CD4-positive, alpha-beta T cell treated with Interleukin-15 for 1 hour (primary cell): ENCODE measurements at regions not wholly inside any gene's neighbourhood (a gene's known extent, or its start where the extent isn't known, plus 50 kb on each side); places are given as distances from the start of the nearest gene placed in this dataset.

Experiments used
- DNase-seq: peaks from one replicate; pipeline ENCODE4 v3.0.0-alpha.2; 2020

GRCh38 chr11:45597097-45597496, 68.3 kb downstream of the CHST1 start:
- DNase-seq = no peak

GRCh38 chr11:45596571-45596970, 68.9 kb downstream of the CHST1 start:
- no peak for DNase-seq

DNA sequence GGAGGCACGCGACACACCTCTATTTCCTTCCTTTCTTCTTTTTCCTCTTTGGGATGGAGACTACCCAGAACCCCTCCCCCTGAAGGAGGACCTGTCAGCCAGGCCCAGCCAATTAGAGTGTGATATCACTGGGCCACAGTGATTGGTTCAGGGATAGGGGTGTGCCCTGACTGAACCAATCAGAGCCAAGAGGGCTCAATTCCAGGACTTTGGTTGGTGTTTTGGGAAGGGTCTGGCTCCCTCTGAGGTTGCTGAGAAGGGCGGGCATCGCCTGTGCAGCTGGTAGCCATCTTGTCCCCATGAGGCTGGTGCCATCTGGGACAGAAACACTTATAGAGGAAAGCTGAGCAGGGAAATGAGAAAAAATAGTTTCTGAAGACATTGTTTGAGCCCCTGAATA, 71.4 kb downstream of the CHST1 start:
- DNase-seq = no peak

DNA sequence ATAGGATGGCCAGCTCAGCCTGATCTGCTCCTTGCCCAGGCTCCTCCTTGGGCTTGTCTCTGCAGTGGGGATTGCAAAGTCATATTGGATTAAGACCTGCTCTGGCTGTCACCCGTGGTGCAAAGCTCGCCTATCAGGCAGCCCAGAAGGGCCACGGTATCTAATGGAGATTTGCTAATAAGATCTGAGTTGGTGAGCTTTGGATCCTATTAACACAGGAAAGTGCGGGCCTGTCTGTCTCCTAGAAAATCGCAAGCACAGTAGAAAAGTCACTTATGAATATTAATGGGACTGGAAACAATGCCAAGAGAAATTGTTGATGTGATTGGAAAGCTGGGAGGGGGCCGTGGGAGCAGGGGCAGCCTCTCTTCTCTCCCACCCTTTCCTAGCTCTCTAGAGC, 72.8 kb downstream of the CHST1 start:
- no peak for DNase-seq

DNA sequence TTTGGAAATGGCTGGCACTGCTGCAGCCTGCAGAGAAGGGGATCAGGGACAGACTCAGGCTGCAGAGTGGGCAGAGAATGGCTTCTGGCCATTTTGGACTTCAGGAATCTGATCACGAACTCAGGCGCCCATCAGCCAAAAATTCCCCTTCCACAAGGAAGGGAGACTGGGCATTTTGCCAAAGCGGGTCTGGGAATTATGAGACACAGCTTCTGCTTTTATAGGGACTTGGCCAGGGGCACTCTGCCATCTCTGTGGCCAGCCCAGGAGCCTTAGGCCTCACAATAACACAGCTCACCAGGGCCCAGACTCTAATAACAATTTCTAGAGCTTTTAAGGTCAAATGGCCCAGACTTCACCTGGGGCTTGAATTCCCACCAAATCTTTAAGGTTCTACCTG, 74.7 kb downstream of the CHST1 start:
- no peak for DNase-seq

GRCh38 chr11:45585205-45585604, 80.2 kb downstream of the CHST1 start:
- no peak for DNase-seq

GRCh38 chr11:45583981-45584566, 81.3 kb downstream of the CHST1 start:
- DNase-seq = no peak

DNA sequence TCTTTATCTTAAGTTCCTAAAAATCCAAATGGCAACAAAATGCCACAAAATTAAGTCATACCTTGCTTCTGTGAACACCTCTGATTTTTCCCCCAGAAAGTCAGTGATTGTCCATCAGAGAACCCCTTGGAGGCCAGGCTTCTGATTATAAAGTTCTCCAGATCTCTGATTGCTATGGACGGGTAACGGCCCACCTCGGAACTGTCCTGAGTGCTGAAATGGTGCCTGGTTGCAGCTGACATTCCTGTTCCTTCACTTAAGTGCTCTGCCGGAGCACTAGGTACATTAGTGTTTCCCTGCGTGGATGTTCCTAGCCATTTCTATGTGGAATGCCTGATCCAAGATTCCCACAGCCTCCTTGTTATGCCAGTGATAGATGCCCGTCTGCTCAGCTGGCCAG, 85.0 kb downstream of the CHST1 start:
- no peak for DNase-seq

DNA sequence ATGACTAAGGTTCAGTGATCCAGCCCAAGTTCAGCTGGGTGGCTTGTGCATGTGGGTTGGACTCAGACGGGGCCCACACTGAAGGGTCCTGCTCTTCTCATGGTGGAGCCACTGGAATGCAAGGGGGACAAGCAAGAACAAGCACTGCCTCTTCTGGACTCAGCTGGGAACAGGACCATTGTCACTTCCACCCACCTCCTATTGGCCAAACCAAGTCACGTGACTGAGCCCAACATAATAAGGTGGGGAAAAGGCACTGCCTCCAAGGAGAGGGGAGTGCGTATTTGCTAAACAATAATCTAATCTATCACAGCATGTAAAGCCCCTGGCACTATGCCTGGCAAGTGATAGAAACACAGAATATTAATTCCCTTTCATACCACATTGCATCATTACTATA, 87.1 kb downstream of the CHST1 start:
- no peak for DNase-seq

DNA sequence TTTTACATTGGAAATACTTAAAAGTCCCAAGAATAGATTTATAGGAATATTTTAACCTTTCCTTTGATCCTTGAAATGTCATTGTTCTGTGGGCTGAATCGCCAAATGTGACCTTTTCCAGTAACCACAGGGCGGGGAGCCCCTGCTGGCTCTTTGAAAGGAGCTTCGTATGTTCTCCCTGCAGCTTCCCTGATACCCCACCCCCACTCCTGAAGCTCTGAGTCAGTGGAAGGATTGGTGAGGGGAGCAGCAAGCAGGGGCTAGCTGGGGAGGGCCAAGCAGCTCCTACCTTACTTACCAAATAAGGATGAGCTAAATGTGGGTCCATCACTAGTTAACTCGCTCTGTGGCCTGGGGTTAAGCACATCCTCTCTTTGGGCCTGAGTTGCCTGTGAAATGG, 87.7 kb downstream of the CHST1 start:
- no peak for DNase-seq

GRCh38 chr11:45576461-45577215, 88.8 kb downstream of the CHST1 start:
- no peak for DNase-seq

- no peak for DNase-seq
Observed at GRCh38 chr11:45573728-45574127, 91.7 kb downstream of the CHST1 start.

DNA sequence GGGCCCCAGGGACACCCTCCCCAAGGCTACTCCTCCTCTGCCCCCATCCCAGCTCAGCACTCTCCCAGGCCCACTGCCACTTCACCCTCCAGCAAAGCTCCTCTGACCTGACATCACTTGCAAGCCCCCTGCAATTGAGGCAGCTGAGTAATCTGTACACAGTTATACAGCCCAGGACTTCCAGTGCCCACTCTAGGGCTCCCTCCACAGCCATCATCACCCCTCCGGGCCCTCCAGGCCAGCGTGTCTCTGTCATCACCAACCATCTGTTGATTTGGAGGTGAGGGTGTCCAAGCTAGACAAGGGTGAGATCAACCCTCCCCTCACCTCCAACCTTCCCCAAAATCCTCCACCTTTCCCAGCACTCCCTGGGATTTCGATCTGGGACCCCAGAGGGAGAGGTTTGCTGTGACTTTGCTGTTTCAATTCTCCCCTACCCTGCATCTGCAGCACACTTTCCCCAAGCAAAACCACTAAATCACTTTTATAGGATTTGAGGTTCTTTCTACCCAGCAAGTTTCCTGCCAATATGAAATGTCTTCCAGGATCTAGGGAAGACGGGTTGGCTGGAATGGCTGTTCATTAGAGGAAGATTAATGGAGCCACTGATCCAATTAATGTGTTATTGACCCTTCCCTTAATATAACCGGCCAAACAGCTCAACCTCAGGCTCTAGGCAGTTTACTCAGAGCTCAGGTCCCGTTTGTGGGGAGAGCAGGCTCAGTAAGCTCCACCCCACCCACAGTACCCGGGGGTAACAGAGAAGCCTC, 92.9 kb downstream of the CHST1 start:
- no peak for DNase-seq

GRCh38 chr11:45569776-45570175, 95.6 kb downstream of the CHST1 start:
- no peak for DNase-seq

- DNase-seq = no peak
Observed at GRCh38 chr11:45568049-45568448, 97.4 kb downstream of the CHST1 start.

DNA sequence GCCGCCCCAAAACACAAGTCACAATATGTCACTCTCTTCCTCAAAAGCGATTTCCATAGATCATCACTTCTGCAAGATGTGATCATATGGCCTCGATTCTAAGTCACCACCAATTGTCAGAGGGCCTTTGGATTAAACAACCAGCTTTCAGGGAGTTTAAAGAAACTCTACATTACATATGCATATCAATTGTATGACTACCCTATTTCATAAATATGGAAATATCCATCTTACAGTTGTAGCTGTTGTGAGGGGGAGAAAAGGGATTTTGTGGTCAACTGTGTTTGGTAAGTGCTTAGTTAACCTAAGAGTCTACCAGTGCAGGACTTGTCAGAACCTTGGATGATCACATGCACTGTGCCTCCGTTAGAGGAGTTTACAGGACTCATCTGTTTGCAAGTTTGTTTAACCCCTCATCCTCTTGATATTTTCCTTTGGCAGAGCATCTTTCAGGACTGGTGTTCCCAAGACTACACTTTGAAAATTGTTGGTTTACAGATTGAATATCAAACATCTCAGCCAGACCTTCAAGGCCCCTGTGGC, 99.9 kb downstream of the CHST1 start:
- no peak for DNase-seq

DNA sequence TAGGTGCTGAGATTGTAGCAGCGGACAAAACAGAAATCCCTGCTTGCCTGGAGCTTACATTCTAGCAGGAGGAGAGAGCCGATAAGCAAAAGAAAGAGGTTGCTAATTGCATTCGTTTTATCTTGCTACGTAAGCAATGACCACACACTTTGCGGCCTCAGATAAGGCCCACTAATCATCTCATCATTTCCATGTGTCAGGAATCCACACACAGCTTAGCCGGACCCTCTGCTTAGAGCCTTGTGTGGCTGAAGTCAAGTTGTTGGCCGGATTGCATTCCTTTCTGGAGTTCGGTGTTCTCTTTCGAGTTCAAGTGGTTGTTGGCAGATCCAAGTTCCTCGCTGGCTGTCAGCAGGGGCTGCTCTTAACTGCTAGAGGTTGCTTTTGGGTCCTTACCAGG, 101.6 kb downstream of the CHST1 start:
- no peak for DNase-seq

DNA sequence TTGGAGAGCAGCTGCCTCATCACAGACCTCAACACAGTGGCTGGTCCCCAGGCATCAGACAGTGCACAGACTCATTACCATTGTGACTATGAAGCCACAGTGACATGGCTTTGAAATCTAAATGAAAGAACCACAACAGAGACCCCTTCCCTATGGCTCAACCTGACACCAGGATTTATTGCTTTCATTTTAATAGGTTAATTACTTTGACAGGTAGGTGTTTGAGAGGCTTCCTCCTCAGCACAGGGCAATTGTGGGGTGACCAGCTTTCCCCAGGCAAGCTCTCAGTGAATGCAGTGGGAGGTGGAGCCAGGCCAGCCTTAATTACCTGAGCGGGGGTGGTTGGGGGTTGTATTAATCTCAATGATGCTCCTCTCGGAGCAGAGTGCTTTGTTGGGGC, 102.3 kb downstream of the CHST1 start:
- DNase-seq = no peak

- no peak for DNase-seq
Observed at GRCh38 chr11:45560913-45561281, 104.5 kb downstream of the CHST1 start.

- DNase-seq = no peak
Observed at GRCh38 chr11:45560155-45560912, 105.1 kb downstream of the CHST1 start.

DNA sequence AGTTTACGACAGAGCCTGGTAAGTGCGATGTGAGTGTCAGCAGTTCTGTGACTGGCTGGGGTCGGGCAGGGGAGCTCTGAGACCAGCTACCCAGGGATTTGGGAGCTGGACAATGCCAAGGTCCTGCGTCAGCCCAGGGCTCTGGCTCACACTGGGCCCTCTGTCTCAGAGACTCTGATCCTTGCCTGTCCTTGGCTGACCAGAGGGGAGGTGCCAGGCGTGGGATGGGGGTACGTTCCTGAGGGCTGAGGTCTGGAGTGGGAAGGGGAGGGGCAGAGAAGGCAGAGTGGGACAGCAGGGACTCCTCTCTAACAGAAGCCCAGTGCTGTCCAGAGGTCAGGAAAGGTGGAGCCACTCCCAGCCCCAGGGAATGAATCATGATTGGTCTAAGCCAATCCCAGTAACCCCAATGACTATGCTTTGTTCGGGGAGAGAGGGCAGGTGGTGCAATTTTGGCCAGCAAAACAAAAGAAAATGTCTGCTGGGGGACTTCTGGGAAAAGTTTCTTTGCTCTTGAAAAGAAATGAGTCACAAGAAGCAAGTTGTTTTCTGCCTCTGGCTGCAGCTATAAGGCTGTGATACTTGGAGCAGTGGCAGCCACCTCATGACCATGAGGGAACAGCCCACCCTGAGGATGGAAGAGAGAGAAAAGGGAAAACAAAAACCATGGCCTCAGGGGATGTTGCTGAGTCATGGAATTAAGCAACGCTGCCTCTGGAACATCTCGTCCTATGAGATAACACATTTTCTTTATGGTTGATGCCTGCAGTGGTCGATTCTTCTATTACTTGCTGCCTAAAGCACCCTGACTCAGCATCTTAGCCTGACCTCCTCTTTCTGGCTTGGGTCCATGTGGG, 108.3 kb downstream of the CHST1 start:
- no peak for DNase-seq
